ENCODE measurements at regions not wholly inside any gene's neighbourhood (a gene's known extent, or its start where the extent isn't known, plus 50 kb on each side); places are given as distances from the start of the nearest gene placed in this dataset.

DNA sequence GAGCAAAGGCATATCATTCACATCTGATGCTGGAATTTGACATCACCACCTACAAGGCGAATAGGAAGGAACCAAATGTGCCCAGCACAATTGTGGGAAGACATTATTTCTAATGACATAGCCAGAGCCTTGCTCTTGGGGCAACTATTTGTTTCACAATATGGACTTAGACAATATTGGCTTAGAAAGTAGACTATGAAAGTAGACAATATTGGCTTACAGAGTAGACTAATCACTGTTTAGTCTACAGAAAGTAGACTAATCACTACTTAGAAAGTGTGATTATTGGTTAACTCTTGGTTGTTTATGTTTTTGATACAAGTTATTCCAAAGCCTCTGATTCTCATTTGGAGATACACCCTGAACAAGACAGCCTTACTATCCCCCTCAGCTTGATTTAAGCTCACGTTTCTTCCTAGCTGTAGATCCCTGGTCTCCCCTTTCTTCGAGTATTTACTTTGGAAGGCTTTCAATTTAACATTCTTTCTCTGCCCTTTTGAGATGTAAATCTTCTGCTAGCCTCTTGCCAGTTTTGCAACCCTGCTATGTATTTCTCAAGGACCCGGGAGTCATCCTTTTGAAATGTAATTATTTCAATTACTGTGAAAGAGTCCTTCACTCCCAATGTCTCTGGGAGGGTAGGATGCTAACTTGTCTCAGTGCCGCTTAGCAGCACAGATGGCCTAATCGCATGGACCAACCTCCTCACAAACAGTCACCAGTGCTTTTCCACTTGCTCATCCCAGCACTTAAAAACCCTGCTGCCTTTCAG, 843.2 kb downstream of the GALC start:
- DNase-seq = peak; percentile 49

DNA sequence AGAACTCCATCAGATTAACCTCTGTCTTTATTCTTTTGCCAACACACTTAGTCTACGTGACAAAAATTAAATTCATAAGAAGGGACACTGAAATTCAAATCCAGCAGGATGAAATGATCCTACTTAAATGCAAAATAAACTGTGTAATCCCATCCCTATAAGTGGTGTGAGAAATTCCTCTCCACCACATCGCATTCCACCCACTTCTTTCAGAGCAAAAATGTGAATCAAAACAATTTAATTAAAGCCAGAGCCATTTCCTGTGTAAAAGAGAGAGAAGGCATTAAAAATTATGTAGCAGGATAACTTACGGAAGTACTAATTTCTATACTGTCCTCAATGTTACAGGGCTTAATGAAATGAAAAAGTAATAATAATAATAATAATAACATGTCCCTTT, 844.3 kb downstream of the GALC start:
- DNase-seq = no peak

- DNase-seq = no peak
Measured at GRCh38 chr14:87142551-87143211, 850.3 kb downstream of the GALC start.

GRCh38 chr14:87141801-87142200, 851.2 kb downstream of the GALC start:
- no peak for DNase-seq

DNA sequence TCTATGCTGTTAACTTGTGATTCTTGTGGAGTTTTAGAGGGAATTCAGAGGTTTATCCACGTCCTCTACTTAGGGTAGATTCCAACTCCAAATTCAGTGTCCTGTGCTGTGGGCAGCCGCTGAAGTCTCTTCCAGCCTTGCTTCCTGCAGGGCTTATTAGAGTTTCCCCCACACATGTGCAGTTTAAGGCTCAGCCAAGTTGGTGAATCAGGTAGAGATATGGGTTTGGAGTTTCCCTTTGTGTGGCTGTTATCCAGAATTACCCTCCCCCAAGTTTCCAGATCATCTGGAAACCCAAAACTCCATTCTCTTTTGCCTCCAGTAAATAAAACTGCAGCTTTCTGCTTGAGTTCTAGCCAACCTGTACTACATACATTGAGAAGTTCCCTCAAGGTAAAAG, 853.7 kb downstream of the GALC start:
- no peak for DNase-seq

DNA sequence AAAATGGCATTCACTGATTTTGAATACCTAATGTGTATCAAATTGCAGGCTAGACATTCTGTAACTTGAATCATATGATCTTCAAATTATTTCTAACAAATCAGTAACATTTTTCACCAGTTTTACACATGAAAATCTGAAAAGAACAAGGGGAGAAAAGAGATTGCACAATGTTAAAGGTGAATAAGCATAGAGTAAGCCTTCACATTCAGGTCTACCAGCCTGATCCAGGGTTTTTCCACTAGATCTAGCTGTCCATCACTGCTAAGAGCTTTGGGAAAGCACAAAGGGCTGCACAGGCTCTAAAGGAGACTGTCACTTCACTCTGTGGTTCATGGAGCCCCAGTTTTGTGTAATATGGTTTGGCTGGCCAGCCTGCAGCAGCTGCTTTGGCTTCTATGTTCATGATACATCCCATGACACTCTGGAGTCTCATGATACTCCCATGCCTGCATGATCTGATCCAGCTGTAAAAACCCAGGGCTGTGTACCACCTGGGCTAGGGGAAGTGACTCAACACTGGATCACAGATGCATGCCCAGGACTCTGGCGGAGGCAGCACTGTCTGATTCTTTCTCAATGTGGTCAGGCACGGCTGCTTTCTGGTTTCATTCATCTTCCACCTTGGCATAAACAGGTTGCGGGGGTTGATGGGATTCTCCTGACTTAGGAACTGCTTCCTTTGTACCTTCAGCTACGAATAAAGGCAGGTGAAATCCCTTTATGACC, 859.7 kb downstream of the GALC start:
- DNase-seq = no peak

GRCh38 chr14:87131879-87132278, 861.1 kb downstream of the GALC start:
- DNase-seq = no peak

DNA sequence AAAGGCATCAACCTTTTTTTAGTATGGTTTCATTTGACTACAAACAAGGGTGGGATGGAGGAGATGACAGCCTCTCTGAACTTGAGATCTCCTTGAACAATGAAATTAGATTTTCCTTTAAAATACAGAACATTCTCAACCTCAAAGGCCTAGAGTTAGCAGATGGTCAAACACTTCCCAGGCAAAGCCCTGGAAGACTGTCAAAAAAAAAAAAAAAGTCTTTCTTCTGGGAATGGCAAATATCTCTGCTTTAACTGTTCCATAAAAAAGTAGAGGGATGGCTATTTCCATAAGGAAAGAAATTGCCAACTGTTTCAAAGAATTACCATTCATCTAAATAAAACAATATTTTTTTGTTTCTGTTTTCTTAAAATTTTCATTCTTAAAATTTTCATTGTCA, 870.8 kb downstream of the GALC start:
- DNase-seq = no peak

DNA sequence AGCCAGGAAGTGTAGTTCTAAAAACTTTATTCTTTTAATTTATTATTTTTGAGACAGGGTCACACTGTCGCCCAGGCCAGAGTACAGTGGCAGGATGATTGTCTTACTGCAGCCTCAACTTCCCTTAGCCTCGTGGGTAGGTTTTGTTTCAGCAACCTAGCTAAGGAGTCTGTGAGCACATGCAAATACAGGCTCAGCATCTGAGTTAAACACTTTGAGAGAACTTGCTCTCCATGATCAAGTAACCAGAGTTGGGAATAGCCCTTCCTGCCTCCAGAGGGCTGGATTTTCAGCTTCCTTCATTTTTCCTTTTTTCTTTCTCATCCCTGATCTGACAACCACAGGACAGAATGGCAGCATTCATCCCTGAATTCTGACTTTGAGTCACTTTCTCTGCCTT, 871.3 kb downstream of the GALC start:
- DNase-seq = no peak

- no peak for DNase-seq
Measured at GRCh38 chr14:87115234-87115633, 877.7 kb downstream of the GALC start.

DNA sequence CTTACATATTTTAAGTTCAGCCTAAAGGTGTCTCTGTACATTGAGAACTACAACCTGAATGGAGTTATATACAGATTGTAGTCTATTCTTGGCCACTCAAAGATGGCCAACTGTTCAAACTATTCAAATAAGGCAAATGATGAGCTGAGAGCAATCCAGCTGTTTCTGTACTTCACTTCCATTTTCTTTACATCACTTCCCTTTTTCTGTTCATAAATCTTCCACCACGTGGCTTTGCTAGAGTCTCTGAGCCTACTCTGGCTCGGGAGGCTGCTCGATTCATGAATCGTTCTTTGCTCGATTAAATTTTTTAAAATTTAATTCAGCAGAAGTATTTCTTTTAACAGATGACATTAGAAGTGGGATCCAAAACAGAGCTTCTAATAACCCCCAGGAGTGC, 879.7 kb downstream of the GALC start:
- DNase-seq = no peak

DNA sequence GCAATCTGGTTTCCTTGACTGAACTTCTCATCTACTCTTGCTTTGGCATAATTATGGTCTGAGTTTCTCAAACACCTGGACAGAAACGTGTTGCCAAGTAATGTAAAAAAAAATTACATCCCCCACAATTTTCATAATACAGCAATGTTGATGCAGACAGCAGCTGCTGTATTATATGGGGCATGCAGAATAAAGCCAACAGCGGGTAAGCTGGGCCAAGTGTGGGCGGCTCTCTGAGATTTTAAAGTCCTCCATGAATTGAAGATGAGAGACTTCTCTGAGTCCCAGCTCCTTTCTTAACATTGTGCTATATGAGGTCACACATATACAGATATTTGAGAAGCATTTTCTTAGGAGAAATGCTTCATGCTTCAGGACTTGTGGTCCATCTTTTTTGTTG, 881.2 kb downstream of the GALC start:
- DNase-seq = no peak

- no peak for DNase-seq
Measured at GRCh38 chr14:87111126-87111525, 881.9 kb downstream of the GALC start.

DNA sequence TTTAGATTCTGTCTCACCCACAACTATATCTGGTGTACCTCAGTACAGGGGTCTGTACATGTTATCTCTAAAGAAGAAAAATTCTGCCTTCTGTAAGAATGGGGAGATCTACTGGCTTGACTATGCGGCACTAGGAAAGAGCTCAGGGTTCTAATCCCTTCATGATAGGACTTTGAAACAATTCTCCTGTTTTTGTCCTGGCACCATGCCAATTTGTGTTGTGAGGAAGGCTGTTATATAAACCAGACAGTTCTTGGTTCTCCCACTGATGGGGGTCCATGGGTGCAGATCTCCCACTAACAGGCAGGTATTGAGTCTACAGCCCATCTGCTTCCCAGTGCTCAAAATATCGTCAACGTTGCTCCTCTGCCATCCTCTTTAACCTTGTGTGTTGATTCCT, 883.7 kb downstream of the GALC start:
- no peak for DNase-seq

GRCh38 chr14:87108726-87109125, 884.3 kb downstream of the GALC start:
- no peak for DNase-seq

DNA sequence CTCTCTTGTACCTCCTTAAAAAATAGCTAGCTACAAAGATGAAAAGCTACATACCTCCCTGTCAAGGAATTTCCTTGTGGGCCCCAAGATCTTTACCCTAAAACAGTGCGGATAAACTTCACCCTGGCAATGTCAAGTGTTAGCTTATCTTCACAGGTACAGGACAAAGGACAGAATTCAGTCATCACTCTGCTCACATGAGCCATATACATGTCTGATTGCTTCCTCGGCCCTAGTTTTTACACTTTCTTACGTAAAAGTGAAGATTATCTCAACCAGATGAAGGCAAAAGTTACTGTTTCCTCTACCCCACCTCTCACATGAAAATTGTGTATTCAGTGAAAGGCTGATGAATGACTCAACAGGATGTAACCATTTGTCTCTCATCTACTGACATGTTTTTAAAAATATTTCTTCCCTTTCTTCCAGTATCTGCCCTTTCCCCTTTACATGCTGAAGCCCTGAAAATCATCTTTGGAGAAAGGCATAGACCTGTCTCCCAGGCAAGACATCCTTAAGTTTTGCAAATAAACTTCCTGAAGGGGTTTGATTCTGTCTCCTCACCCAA, 890.1 kb downstream of the GALC start:
- no peak for DNase-seq

DNA sequence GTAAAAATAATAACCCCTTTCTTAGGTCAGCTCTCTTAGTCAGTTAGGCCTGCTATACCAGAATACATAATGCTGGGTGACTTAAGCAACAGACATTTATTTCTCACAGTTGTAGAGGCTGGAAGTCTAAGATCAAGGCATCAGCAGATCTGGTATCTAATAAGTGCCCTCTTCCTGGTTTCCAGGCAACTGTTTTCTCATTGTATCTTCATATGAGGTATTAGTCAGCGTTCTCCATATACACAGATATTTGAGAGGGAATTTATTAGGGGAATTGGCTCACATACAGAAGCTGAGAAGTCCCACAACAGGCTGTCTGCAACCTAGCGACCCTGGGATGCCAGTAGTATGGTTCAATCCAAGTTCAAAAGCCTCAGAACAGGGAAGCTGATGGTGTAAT, 896.0 kb downstream of the GALC start:
- DNase-seq = no peak

- DNase-seq = no peak
Measured at GRCh38 chr14:87094913-87095312, 898.1 kb downstream of the GALC start.

- DNase-seq = no peak
Measured at GRCh38 chr14:87088588-87088987, 904.4 kb downstream of the GALC start.

DNA sequence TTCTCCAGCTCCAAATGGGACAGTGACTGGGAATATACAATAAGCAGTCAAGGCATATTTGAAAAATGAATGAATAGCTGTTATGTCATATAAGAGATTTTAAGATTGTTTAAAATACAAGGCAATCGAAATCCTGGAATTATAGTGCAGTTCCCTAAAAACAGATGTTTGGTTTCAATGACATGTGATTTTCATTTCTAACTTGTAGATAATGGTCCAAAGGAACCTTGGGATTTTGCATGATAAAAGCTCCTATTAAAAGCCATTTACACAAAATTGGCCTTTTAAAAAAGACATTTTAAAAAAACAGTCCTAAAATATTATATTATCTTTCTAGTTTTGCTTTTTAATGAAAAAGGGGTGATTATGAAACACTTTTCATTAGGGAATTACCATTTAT, 905.1 kb downstream of the GALC start:
- DNase-seq = no peak

- no peak for DNase-seq
Measured at GRCh38 chr14:87084908-87085307, 908.1 kb downstream of the GALC start.

DNA sequence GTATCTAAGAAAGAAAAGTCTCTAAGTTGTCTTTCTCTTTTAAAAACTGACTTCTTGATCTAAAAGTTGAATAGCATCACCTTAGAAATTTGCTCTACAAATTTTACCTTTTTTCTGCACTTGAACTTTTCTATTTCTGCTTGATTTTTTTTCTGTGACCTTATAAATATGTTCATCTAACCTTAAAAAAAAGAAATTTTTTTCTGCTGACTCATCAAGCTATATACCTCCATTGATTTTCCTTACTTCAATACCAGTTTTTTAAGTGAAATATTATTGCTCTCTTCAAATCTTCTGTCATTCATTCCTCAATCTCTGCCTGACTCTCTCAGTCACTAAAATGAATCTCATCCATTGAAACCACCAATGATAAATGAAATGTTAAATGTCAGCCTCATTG, 910.1 kb downstream of the GALC start:
- DNase-seq = no peak

DNA sequence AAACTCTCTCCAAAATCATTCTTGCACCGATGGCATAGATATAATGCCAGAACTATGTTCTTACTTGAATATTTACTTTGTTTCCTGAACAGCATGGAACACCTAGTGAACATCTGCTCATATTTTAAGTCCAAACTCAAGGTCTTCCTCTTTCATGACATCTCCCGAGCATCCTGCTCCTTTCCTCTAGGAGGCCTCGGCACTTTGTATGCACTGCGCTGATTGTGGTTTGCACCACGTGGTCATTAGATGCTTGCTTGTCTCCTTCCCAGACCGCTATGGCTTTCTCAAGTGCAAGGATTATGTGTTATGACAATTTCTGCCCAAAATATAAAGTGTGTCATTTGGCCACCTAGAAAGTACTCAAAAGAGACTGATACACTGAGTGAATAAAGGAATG, 912.0 kb downstream of the GALC start:
- DNase-seq = no peak

DNA sequence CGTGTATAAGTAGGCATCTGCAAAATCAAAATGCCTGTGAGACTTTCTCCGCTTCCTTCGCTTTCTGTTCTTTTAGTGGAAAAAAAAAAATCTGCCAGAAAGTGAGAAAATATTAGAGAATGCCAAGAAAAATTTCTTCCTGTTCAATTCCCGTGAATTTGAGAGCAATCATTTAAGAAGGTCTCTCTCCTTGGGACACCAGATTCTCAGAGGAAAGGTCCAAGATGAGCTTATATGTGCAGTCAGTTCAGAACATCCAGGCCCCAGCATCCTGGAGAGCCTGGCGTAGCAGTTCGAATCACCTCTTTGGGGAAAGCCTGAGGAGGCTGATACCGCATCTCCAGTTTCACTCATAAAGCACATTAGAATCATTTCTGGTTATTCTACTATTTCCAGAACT, 912.8 kb downstream of the GALC start:
- DNase-seq = no peak

Data from NCI-H524 treated with DMSO at 0.1 percent for 48 hours (cell line).